Tibial nerve (tissue), 3 donors: ENCODE measurements at regions not wholly inside any gene's neighbourhood (a gene's known extent, or its start where the extent isn't known, plus 50 kb on each side); places are given as distances from the start of the nearest gene placed in this dataset.
"Not testable (repeated sequence)": the region's sequence is repeated elsewhere in the genome, so short reads cannot be mapped to it uniquely, and the experiment has no call there.

Experiments
- CTCF ChIP-seq, 5 experiments: fragments of 200-600 bp in 3 of 5; fragments of 450-650 bp in 2 of 5; sonication (generic) in 3 of 5; IDR thresholded peaks; one replicate each; pipeline ENCODE4 v1.5.1; 2016 to 2019; ENCODE audit warnings: antibody characterized with exemption in 5 of 5, mild to moderate bottlenecking in 3 of 5, moderate library complexity in 2 of 5
- POLR2A ChIP-seq, 2 donors: fragments of 450-650 bp; IDR thresholded peaks; one replicate each; pipeline ENCODE4 v1.6.1; 2017; ENCODE audit warnings: antibody characterized with exemption in 2 of 2, mild to moderate bottlenecking in 2 of 2, moderate library complexity in 2 of 2

- not testable (repeated sequence) for TF ChIP-seq CTCF, POLR2A (IDR thresholded peaks at IDR 0.05)
These were observed 487.8 kb upstream of the TNP1 start for GRCh38 chr2:217347630-217348029.
